OCI-M2 (cell line): ENCODE measurements at regions not wholly inside any gene's neighbourhood (a gene's known extent, or its start where the extent isn't known, plus 50 kb on each side); places are given as distances from the start of the nearest gene placed in this dataset.
"Not testable (repeated sequence)": the region's sequence is repeated elsewhere in the genome, so short reads cannot be mapped to it uniquely, and the experiment has no call there.

ENCODE experiments used
- DNase-seq: peaks from one replicate; lab custom pipeline; 2025; ENCODE audit not compliant: unreplicated experiment; lab: John Stamatoyannopoulos, UW

DNA sequence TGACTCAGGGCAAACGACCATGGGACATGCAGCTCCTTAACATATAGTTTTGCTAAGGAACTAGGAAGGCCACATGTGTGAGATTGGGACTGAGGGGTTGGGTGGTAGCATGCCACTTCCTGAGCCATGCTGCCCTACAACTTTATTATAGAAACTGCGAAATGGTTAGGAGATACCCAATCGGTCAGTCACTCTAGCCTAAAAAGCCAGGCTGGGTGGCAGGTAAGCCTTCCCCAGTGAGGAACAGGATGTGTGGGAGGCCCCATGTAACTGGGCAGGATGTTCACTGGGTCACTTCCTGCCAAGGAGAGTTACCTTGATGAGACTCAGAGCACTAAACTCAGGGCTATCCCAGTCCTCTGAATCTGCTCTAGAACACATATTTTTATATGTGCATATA, 123.5 kb downstream of the MAP3K7 start:
- DNase-seq, result no peak

DNA sequence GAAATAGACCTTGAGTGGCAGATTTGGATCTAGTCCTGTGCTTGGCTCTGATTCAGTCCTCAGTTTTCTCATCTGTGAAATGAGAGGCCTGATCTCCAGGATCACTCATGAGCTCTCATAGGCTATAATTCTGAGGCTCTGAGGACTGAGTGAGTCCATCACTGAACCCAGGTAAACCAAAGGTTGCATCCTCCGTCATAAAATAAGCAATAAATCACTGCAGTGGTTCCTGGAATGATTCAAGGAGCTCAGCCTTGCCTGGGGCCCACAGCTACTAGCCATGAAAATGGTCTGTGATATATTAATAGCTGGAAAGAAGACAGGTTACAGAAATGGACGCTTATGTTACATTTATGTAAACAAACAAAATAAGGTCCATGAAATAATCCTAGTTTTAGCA, 124.8 kb downstream of the MAP3K7 start:
- no peak for DNase-seq

DNA sequence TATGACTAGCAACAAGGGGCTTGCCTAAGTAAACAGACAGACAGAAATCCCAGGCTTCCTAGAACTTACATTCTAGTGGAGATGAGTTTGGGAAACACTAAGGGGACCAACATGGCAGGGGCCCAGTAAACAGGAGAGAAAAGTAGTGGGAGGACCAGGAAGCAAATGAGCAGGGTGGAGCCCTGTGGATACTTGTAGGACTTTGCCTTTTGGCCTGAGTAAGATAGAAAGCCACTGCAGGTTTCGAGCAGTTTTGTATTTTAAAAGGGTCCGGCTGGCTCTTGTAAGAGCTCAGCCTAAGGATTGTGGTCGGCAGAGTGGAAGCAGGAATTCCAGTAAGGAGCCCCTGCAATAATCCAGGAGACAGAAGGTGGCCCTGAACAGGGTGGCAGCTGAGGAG, 125.5 kb downstream of the MAP3K7 start:
- no peak for DNase-seq

DNA sequence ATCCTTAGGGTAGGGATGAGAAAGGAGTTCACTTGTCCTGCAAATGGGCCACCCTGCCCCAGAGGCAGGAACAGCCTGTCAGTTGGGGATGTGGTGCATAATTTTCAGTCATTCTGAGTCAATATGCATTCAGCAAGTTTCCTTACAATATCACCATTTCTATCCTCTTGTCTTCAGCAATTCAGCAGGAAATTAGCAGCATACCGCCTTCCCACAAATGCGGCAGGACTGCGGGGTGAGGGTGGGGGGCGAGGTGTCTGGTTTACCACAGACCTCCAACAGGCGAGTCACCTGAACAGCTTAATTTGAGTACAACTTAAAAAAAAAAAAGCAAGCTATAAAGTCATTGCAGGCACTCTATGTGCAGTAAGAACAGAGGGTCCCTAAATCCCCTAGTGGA, 126.8 kb downstream of the MAP3K7 start:
- no peak for DNase-seq

DNA sequence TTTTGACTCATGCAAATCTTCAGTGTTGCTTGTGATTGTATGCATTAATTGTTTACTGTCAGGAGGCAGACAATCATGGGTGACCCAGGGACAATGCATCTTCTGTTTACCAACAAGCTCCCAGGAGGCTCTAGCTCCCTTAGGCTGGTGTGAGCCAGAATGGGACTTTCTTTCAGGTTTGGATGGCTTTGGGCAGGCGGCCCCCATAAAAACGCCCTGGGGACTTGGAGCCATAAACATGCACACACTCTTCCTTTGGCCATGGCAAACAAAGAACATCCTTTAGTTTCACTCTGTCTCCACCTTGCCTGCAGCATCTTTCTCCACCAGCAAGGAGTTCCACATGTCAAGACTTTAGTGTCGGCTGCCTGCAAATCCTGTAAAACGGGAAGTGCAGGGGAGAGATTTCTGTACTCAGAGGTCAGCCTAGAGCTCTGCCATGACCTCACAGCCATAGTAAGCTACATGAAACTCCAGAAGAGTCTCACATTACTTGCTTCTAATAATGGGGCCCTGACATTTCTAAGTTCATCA, 127.6 kb downstream of the MAP3K7 start:
- DNase-seq, result no peak

DNA sequence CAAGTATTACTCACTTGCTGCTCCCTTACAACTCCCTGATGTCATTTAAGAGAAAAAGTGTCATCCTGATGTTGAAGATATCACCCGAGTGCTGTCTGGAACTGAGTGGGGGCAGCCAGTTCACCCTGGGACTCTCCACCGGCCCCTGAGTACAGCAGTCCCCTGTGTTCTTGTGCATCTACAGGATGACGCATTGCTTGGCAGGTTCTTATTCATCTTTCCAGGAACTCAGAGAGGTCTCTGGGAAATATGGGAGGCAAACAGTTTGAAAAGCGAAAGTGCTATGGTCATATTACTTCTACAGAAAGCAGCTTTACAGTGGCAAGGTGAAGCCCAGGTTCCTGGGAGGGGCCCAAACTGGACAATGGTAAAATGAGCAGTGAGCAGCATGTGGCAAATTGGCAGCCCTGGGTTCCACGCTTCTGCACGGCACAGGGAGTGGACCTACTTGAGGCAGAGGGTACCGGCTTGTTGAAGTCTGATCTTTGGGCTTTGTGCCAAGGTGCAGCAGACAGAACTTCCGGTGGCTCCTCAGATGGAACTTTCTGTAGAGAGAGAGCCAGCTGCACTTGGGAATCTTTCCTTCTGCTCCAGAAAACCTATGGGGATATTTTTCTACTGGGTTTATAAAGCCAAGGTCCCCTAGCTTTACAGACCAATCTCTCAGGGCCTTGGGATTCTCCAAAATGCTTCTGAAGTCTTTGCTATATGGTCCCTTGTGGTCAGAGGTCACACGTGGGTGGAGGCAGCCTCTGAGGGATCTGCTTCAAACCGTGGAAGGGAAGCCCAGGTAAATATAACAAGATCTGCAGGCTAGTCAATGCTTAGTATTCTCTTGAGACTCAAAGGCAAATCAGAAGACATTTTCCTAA, 128.3 kb downstream of the MAP3K7 start:
- DNase-seq, result no peak

DNA sequence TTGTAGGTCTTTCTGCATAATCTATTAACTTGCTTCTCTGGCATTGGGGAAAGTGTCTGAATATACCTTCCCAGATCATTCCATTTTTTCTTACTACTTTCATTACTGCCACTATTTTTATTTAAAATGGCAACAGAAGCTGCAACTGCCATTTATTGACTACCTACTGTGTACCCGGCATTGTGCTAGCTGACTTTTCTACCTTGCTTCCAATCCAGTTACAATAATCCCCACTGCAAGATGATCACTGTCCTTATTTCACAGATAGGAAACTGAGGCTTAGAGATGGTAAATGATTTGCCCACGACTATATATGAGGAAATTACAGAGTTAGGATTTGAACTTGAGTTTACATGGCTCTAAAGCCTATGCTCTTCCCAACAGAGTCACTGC, 129.0 kb downstream of the MAP3K7 start:
- DNase-seq, result no peak

DNA sequence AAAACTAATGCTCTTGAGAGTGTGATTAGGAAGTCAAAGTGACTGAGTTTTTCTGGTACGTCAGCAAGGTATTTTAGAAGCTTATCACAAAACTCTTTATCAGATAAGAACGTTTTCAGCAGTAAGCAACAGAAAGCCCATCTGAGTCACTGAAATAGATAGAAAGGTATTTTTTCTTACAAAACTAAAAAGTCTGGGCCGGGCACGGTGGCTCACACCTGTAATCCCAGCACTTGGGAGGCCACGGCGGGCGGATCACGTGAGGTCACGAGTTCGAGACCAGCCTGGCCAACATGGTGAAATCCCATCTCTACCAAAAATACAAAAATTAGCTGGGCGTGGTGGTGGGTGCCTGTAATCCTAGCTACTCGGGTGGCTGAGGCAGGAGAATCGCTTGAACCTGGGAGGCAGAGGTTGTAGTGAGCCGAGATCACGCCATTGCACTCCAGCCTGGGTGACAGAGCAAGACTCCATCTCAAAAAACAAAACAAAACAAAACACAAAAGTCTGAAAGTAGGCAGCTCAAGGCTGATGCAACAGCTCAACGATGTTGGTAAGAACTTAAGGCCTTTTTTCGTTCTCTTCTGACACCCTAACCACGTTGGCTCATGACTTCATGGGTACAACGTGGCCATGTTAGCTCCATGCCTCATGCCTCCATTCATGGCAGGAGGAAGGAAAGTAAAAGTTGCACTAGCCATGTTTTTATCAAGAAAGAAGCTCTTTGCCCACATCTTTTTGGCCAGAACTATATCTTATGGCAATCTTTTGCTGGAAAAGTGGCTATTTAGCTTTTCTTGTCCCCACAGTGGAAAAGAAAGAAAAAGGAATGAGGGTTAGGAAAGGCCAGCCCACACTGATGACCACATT, 129.6 kb downstream of the MAP3K7 start:
- DNase-seq, result not testable (repeated sequence)

DNA sequence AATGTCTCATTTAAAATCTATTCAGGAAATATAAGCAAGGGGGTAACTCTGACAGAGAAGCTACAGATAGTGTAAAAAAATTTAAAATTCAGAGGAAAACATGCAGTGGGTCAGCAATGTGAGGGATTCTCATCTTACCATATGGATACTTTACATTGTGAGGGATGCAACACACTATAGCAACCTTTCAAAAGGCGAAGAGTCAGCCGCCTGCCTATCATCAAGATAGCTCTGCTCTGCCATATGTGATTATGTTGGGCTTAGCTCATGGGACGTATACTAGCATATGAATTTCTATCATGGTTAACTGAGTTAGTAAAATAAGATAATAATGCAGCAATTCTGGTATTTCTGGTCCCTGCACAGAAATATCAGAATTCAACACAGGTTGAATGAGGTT, 130.9 kb downstream of the MAP3K7 start:
- DNase-seq, result no peak

DNA sequence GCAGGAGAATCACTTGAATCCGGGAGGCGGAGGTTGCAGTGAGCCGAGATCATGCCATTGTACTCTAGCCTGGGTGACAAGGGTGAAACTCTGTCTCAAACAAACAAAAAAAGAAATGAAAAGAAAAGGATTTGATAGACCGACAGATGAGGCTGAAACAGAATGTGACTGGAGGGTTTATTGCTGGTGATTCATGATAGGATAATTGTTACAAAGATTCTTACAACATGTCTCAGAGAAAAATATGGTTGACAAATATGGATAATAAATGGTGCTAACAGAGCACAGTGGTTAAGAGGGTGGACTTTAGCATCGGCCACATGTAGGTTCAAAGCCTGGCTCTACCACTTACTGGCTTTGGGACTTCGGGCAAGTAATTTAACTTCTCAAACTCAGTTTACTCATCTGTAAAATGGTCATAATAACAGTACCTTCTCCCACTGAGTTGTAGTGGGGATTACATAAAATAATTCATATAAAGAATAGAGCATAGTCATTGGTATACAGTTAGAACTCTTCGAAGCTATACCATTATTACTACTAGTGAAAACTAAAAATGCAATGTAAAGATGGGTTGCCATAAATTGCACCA, 131.9 kb downstream of the MAP3K7 start:
- no peak for DNase-seq

DNA sequence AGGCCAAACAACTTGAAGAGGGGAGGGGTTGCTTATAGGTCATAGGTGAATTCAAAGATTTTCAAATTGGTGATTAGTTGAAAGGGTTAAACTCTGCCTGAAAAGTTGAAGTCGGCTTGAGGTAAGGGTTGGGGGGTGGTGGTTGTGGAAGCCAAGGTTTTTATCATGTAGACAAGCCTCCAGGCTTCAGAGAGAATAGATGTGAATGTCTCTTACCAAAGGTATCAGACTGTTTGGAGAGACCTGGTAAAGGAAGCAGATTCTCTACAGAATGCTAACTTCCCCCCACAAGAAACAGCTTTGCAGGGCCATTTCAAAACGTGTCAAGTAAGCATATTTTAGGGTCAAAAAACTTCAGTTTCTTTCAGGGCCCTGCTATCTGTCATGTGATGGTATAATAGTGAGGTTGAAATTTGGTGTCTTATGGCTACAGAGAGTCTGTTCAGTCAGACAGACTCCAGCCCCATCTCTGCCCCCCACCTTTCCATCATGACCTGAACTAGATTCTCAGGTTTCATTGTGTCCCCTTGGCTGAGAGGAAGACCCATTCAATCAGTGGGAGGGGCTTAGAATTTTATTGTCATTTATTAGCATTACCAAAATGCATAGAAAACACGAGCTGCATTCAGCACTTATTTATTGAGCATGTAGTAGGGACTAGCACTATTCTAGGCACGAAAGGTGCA, 136.5 kb downstream of the MAP3K7 start:
- DNase-seq, result no peak

DNA sequence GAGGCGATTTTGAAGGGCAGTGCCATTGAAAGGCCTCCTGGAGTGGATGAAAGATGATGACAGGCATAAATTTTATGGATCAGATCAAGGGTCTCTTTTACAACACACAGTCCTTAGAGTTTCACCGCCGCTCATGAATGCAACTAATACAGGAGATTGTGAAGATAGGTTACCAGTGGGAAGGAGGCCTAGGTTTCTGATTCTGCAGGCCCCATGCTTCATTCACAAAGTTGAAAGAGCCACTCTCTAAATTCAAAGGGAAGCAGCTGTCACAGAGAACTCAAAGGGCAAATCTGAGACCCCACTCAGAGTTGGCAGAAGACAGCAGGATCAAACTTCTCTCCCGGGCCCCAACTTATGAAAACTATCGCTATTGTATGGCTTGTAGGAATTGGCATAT, 137.6 kb downstream of the MAP3K7 start:
- no peak for DNase-seq

DNA sequence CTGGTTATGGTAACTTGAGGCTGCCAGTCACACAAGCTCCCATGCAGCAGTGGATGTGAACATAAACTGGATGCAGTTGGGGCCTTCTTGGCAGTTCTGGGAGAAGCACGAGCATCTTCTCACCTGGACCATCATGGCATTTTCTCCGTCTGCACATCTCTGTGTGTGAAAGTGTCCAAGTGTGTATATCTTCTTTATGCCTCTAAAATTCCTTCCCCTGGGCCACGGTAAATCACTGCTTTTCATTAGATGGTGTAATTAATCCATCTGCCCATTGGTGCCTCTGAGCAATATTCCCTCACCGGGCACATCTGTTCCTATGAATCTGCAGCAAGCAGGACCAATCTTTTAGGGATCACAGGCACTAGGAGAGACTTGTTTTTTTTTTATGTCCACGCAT, 138.0 kb downstream of the MAP3K7 start:
- DNase-seq, result no peak

DNA sequence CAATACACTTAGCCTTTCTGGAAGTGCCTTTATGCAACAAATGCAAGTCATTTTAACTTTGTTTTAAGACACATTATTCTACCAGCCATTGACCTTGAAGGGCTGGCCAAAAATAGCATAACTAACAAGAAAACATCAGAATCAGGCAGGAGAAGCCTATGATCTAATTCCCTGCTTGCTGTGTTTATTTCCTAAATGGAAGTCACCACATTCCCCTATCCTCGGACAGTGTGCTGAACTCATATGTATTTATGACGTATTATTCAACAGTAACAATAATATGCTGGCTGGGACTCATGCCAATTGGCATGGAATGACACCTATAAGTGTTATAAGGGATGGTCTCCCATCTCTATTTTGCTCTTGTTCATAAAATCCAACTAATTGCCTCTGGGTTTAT, 140.7 kb downstream of the MAP3K7 start:
- no peak for DNase-seq

DNA sequence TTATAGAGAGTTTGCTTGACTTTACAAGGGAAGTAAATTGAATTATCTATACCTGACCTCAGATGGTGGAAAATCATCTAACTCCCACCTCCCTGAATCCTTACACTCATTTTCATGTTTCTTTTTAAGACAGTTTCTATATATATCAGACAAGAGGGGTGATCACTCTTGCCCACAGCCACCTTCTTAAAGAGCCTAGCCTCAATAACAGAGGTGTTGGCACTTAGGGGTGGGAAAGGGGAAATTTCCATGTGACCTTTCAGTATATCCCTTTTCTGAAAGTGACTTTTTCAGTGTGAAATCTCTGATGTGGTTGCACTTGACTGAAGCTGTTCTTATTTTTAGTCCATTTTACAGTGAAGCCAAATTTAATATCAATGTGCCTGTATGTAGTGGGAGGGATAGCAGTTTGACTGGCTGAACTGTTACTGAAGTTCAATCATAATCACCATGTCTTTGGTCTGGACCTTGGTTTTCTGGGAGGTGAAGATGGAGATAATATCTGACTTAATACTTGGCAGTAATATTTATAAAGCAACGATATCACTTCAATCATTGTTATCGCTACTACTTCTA, 141.3 kb downstream of the MAP3K7 start:
- no peak for DNase-seq

DNA sequence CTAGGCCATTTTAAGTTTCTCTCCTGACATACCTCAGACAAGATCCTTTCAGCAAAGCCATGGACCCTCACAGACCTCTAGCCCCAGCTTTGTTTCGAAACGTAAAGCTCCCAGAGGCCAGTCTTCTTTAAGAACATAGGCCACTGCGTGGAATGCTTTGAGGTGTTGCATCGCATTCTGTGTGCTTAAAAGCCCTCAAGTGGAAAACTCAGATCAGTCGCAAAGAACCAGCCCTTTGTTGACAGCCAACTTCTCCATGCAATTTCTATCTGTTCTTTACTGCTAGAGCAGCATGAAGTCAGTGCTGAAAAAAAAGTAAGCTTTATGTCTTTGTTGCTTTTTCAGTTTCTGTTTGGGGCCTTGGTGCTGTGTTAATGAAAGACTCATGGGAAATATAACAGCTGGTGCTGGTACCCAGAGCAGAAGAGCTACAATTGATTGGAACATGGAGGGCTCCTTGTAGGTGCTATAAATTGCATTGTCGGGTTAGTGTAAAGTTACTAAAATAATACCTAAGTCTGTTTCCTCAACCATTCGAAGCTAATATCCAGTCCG, 142.6 kb downstream of the MAP3K7 start:
- no peak for DNase-seq

DNA sequence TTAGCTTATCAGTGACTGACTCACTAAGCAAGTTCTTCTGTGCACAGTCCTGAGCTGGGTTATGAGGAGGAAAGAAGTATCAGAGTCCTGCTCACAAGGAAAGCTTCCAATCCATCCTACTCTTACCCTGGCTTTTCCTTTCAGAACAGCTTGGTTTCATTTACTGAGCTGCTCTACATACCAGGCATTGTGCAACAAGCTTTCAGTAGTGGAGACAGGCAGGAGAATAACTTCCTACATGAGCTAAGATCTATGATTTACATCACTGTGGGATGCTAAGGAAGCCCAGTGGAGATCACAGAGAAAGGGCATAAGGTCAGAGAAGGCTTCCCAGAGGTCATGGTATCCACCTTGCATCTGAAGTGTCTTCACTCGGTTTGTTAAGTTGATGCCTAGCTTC, 144.5 kb downstream of the MAP3K7 start:
- no peak for DNase-seq

DNA sequence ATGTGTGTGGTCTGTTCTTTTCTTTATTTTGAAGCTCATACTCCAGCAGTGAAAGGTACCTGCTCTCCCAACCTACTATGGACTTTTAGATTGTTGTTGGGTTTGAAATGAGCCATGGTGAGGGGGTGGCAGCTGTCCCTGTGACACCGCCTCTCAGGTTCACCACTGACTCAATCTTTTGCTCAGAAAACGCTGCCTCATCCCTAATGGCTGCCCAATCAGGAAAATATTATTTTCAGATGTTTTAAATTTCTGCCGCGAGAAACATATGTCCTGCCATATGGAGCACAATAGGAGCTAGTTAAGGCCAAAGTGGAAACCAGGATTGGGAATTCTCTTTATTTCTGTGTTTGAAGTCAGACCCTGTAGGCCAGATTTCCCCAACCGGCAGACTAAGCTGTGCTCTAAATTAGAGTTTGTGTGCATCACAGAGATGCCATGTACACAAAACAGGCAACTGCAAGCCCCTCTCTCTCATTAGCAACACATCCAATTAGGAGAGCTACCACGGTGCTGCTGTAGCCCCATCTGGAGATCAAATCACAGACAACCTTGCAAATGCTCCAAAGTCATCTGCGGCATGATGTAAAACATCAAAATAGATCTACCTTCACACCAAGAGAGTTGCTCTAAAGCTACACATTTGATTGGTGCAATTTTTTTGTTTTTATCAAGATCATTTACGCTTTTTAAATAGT, 144.1 kb upstream of the BACH2 start:
- DNase-seq, result no peak

DNA sequence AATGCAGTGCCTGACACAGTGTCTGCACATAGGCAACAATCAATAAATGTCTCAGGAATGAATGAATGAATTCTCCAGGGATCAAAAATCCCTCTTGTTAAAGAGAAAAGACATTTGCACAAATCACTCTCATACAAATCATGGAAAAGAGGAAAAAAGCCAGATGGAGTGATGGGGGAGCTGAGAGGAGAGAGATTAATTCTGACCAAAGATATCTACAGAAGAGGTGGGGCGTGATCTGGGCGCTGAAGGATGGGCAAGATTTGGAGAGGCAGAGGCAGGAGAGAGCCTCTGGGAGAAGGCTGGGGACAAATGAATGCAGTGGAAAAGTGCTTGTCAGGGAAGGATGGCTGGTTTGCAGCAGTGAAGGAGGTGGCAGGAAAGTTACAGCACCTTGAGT, 142.9 kb upstream of the BACH2 start:
- DNase-seq, result no peak

DNA sequence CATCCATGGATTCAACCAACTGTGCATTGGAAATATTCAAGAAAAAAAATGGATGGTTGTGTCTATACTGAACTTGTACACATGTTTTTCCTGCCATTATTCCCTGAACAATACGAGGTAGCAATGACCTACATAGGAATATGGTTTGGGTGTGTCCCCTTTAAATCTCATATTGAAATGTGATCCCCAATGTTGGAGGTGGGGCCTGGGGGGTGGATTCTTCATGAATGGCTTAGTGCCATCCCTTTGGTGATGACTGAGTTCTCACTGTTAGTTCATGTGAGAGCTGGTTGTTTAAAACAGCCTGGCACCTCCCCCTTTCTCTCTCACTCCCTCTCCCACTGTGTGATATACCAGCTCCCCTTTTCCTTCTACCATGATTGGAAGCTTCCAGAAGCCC, 139.8 kb upstream of the BACH2 start:
- no peak for DNase-seq
